HG03159 (cell line): ENCODE measurements at regions not wholly inside any gene's neighbourhood (a gene's known extent, or its start where the extent isn't known, plus 50 kb on each side); places are given as distances from the start of the nearest gene placed in this dataset.
"Not testable (repeated sequence)": the region's sequence is repeated elsewhere in the genome, so short reads cannot be mapped to it uniquely, and the experiment has no call there.

Experiments
- ATAC-seq: cut with Tn5 transposase; IDR thresholded peaks from one replicate; pipeline ENCODE4 v1.9.1; 2021; ENCODE audit warnings: mild to moderate bottlenecking, moderate library complexity; ENCODE audit not compliant: unreplicated experiment

GRCh38 chr10:29882766-29883165, 176.6 kb downstream of the JCAD start:
- ATAC-seq = no peak

GRCh38 chr10:29881811-29882210, 177.6 kb downstream of the JCAD start:
- ATAC-seq = no peak

- no peak for ATAC-seq
Observed at GRCh38 chr10:29881336-29881771, 178.0 kb downstream of the JCAD start.

GRCh38 chr10:29880856-29881255, 178.5 kb downstream of the JCAD start:
- ATAC-seq = no peak

GRCh38 chr10:29879862-29880261, 179.5 kb downstream of the JCAD start:
- ATAC-seq = no peak

GRCh38 chr10:29878492-29878891, 180.9 kb downstream of the JCAD start:
- ATAC-seq = no peak

- ATAC-seq = no peak
Observed at GRCh38 chr10:29877793-29878491, 181.4 kb downstream of the JCAD start.

GRCh38 chr10:29876008-29876555, 183.3 kb downstream of the JCAD start:
- ATAC-seq = no peak

GRCh38 chr10:29874606-29875269, 184.6 kb downstream of the JCAD start:
- no peak for ATAC-seq

- no peak for ATAC-seq
Observed at GRCh38 chr10:29873941-29874484, 185.4 kb downstream of the JCAD start.

GRCh38 chr10:29870522-29871044, 188.8 kb downstream of the JCAD start:
- no peak for ATAC-seq

GRCh38 chr10:29869593-29869992, 189.8 kb downstream of the JCAD start:
- ATAC-seq = no peak

- no peak for ATAC-seq
Observed at GRCh38 chr10:29866356-29866755, 193.0 kb downstream of the JCAD start.

GRCh38 chr10:29865700-29866355, 193.6 kb downstream of the JCAD start:
- no peak for ATAC-seq

- no peak for ATAC-seq
Observed at GRCh38 chr10:29862923-29863614, 196.3 kb downstream of the JCAD start.

- ATAC-seq = no peak
Observed at GRCh38 chr10:29861811-29862505, 197.4 kb downstream of the JCAD start.

- ATAC-seq = not testable (repeated sequence)
Observed at GRCh38 chr10:29861231-29861630, 198.2 kb downstream of the JCAD start.

- no peak for ATAC-seq
Observed at GRCh38 chr10:29860166-29860565, 199.2 kb downstream of the JCAD start.

- ATAC-seq = no peak
Observed at GRCh38 chr10:29859521-29860130, 199.8 kb downstream of the JCAD start.
